Thymus (tissue), 11 donors: ENCODE measurements at regions not wholly inside any gene's neighbourhood (a gene's known extent, or its start where the extent isn't known, plus 50 kb on each side); places are given as distances from the start of the nearest gene placed in this dataset.

Source experiments
- DNase-seq, 9 donors: peaks; one replicate each; pipeline ENCODE4 v3.0.0-alpha.2; 2013; ENCODE audit warnings: low spot score in 9 of 9, low read depth in 6 of 9, missing footprints in 1 of 9
- H3K27ac ChIP-seq, 2 donors: one replicate each; pipeline ENCODE4 v1.5.1; 2013; ENCODE audit warnings: control low read depth in 1 of 2, low read depth in 1 of 2, low read length in 1 of 2, mild to moderate bottlenecking in 1 of 2, moderate library complexity in 1 of 2
- H3K27me3 ChIP-seq, 2 donors: one replicate each; pipeline ENCODE4 v1.5.1; 2013; ENCODE audit warnings: low read length in 1 of 2; ENCODE audit not compliant: control insufficient read depth in 2 of 2, insufficient read depth in 1 of 2
- H3K36me3 ChIP-seq, 2 donors: one replicate each; pipeline ENCODE4 v1.5.1; 2013; ENCODE audit warnings: low read length in 1 of 2, mild to moderate bottlenecking in 1 of 2, moderate library complexity in 1 of 2; ENCODE audit not compliant: control insufficient read depth in 2 of 2, insufficient read depth in 2 of 2
- H3K4me1 ChIP-seq, 2 donors: one replicate each; pipeline ENCODE4 v1.5.1; 2013; ENCODE audit warnings: low read length in 2 of 2; ENCODE audit not compliant: control insufficient read depth in 2 of 2, insufficient read depth in 2 of 2
- H3K4me3 ChIP-seq, 2 donors: one replicate each; pipeline ENCODE4 v1.5.1; 2013; ENCODE audit warnings: low read length in 2 of 2, control low read depth in 1 of 2, mild to moderate bottlenecking in 1 of 2
- H3K9me3 ChIP-seq, 2 donors: one replicate each; pipeline ENCODE4 v1.5.1; 2013; ENCODE audit warnings: low read length in 1 of 2, mild to moderate bottlenecking in 1 of 2; ENCODE audit not compliant: control insufficient read depth in 2 of 2, insufficient read depth in 1 of 2
- WGBS: extraction: QIAGEN DNeasy Blood & Tissue Kit; methylation state at CpG from one replicate; pipeline ENCODE4 v1.1.7; 2013; 5-methylcytosine and 5-hydroxymethylcytosine counted together
- donor health status: healthy.

- Histone ChIP-seq H3K27ac (no peak overlapping the region), H3K4me1 (no peaks in the 10 kb centered on the region), H3K9me3 (no peaks in the 10 kb centered on the region), H3K27me3 (no peaks in the 10 kb centered on the region), H3K4me3 (no peak overlapping the region), H3K36me3 (no peaks in the 10 kb centered on the region)
- DNase-seq, result no peak
- WGBS, result 95% methylated on average over 2 of the region's 2 CpGs
Observed at GRCh38 chr4:135548711-135549110, 1347.1 kb upstream of the PABPC4L start.

GRCh38 chr4:135545616-135546317 lies 1344.2 kb upstream of the PABPC4L start:
- Histone ChIP-seq H3K36me3 (no peaks in the 10 kb centered on the region), H3K27me3 (no peaks in the 10 kb centered on the region), H3K4me3 (no peak overlapping the region), H3K4me1 (no peaks in the 10 kb centered on the region), H3K27ac (no peak overlapping the region), H3K9me3 (no peaks in the 10 kb centered on the region)
- DNase-seq, result no peak
- 94% methylated on average over 1 of the region's 1 CpG for WGBS

- WGBS, result 91% methylated on average over 13 of the region's 13 CpGs
- DNase-seq, result no peak
Observed at GRCh38 chr4:135538698-135539097, 1337.1 kb upstream of the PABPC4L start.

DNA sequence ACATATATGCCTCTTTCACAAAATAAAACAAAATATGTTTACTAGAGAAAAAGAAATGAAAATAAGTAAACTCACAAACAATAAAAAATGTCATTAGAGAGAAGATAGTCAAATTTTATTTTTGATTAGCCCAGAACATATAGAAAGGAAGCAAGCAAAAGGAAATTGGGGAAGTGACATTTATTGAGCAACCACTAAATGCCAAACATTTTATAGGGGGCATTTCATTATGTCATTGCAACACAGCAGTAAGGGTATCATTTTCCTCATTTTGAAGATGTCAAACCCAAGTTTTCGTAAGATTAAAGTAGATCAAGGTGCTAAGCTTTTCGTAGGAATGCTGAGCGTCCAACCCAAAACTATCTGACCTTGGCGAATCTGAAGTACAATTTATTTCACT lies 1331.5 kb upstream of the PABPC4L start:
- Histone ChIP-seq H3K4me1 (no peaks in the 10 kb centered on the region), H3K27ac (no peak overlapping the region), H3K4me3 (no peak overlapping the region), H3K36me3 (no peaks in the 10 kb centered on the region), H3K27me3 (no peaks in the 10 kb centered on the region), H3K9me3 (no peaks in the 10 kb centered on the region)
- WGBS, result 96% methylated on average over 4 of the region's 4 CpGs
- DNase-seq, result no peak

More at GRCh38 chr4:135538698-135539097, 1337.1 kb upstream of the PABPC4L start:
- no peaks in the 10 kb centered on the region for H3K4me1 ChIP-seq
- H3K4me3 ChIP-seq, result no peak overlapping the region
- no peaks in the 10 kb centered on the region for H3K27me3 ChIP-seq
- H3K9me3 ChIP-seq, result peaks cover 0 to 7% of the 10 kb centered on the region in 2 donors
- no peaks in the 10 kb centered on the region for H3K36me3 ChIP-seq
- H3K27ac ChIP-seq, result no peak overlapping the region

DNA sequence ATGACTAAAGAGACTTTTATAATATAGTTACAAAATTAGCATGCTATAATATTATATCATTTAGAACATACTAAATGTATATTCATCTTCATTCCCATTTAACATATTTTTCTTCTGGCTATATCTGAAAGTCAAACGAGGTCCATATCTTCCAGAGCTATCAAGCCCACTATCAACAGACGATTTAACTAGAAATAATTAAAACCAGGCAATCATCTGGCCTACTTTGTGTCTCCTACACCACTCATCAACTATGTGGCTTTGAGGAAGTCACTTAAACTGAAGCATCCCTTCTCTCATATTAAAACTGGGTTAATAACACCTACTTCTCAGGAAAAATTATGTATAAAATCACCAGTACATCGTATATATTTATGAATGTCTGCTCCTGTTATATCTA lies 1330.5 kb upstream of the PABPC4L start:
- H3K27me3 ChIP-seq, result no peaks in the 10 kb centered on the region
- H3K36me3 ChIP-seq, result no peaks in the 10 kb centered on the region
- H3K4me1 ChIP-seq, result no peaks in the 10 kb centered on the region
- WGBS, result 84% methylated on average over 3 of the region's 3 CpGs
- no peak overlapping the region for H3K4me3 ChIP-seq
- H3K9me3 ChIP-seq, result no peaks in the 10 kb centered on the region
- H3K27ac ChIP-seq, result no peak overlapping the region
- DNase-seq, result no peak

DNA sequence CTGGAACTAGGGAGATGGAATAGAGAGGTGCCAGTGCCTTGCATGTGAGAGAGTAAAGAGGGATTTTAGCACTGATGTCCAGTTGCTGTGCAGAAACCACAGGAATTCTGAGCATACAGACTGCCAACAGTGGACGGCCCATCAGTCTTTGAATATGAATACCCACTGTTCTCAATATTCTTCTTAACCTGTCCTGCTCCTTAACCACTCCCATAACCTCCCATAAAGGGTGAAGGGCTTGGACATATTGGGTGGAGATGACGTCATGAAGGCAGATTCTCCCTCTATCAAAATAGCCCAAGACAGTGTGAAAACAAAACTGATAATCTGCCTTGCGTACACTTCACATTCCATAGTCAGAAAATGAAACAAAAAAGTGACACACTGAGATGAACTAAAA lies 1313.7 kb upstream of the PABPC4L start:
- H3K9me3 ChIP-seq, result no peaks in the 10 kb centered on the region
- H3K27ac ChIP-seq, result no peak overlapping the region
- no peaks in the 10 kb centered on the region for H3K36me3 ChIP-seq
- 89% methylated on average over 3 of the region's 3 CpGs for WGBS
- no peak overlapping the region for H3K4me3 ChIP-seq
- no peaks in the 10 kb centered on the region for H3K4me1 ChIP-seq
- no peak for DNase-seq
- H3K27me3 ChIP-seq, result no peaks in the 10 kb centered on the region

GRCh38 chr4:135510582-135510981 lies 1309.0 kb upstream of the PABPC4L start:
- Histone ChIP-seq H3K27me3 (no peaks in the 10 kb centered on the region), H3K4me1 (no peaks in the 10 kb centered on the region), H3K27ac (no peak overlapping the region), H3K36me3 (no peaks in the 10 kb centered on the region), H3K9me3 (peaks cover 0 to 3% of the 10 kb centered on the region in 2 donors), H3K4me3 (no peak overlapping the region)
- 89% methylated on average over 1 of the region's 1 CpG for WGBS
- DNase-seq, result no peak

GRCh38 chr4:135508006-135508714 lies 1306.6 kb upstream of the PABPC4L start:
- Histone ChIP-seq H3K27me3 (no peaks in the 10 kb centered on the region), H3K36me3 (no peaks in the 10 kb centered on the region), H3K4me1 (no peaks in the 10 kb centered on the region), H3K27ac (no peak overlapping the region), H3K9me3 (peaks cover 0 to 3% of the 10 kb centered on the region in 2 donors), H3K4me3 (no peak overlapping the region)
- 78% methylated on average over 4 of the region's 4 CpGs for WGBS
- no peak for DNase-seq

DNA sequence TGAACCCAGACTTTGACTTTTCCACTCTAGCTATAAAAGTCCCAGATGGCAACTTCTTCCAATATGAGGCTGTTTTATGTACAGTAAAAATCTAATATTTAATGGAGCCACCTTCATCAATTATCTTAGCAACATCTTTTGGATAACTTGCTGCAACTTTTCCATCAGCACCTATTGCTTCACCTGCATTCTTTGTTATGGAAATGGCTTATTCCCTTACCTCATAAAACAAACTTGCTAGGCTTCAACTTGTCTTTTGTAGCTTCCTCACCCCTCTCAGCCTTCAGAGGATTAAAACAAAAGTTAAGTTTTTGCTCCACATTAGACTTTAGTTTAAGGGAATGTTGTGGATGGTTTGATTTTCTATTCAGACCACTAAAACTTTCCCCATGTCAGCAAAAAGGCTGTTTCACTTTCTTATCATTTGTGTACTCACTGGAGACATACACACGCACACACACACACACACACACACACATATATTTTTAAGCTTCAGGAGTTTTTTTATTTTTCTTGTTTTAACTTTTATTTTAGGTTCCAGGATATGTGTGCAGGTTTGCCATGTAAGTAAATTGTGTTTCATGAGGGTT lies 1296.1 kb upstream of the PABPC4L start:
- H3K27me3 ChIP-seq, result no peaks in the 10 kb centered on the region
- H3K4me1 ChIP-seq, result no peaks in the 10 kb centered on the region
- 77% methylated on average over 1 of the region's 1 CpG for WGBS
- no peak overlapping the region for H3K4me3 ChIP-seq
- H3K36me3 ChIP-seq, result no peaks in the 10 kb centered on the region
- DNase-seq, result no peak
- H3K9me3 ChIP-seq, result no peaks in the 10 kb centered on the region
- no peak overlapping the region for H3K27ac ChIP-seq
